Bronchial epithelial cell (primary cell): ENCODE measurements at regions not wholly inside any gene's neighbourhood (a gene's known extent, or its start where the extent isn't known, plus 50 kb on each side); places are given as distances from the start of the nearest gene placed in this dataset.

Source experiments
- DNase-seq: peaks from one replicate; pipeline ENCODE4 v3.0.0-alpha.2; 2010; ENCODE audit warnings: low read depth
- FAIRE-seq: peaks from 2 replicates; lab custom pipeline; 2011; peaks lifted over from hg19 to GRCh38; lab: Jason Lieb, UNC
- H3K27me3 ChIP-seq: 2 replicates; pipeline ENCODE4 v1.5.1; 2011; ENCODE audit warnings: low read length; ENCODE audit not compliant: control insufficient read depth, insufficient read depth
- H3K36me3 ChIP-seq: 2 replicates; pipeline ENCODE4 v1.5.1; 2011; ENCODE audit warnings: low read length; ENCODE audit not compliant: control insufficient read depth, insufficient read depth
- H3K4me3 ChIP-seq: 2 replicates; pipeline ENCODE4 v1.5.1; 2011; ENCODE audit warnings: mild to moderate bottlenecking, low read depth, low read length, control low read depth
- TF ChIP-seq, protein P1 (sequence below): IDR thresholded peaks from 2 replicates; pipeline ENCODE4 v1.5.1; 2011; ENCODE audit warnings: mild to moderate bottlenecking, moderate library complexity, low read length, control low read depth, inconsistent platforms; ENCODE audit not compliant: insufficient read depth, severe bottlenecking

- DNase-seq = no peak
- Histone ChIP-seq H3K36me3 (no peaks in the 10 kb centered on the region), H3K4me3 (no peak overlapping the region), H3K27me3 (peaks cover 1% of the 10 kb centered on the region)
- FAIRE-seq = no peak
- TF ChIP-seq, protein P1, sequence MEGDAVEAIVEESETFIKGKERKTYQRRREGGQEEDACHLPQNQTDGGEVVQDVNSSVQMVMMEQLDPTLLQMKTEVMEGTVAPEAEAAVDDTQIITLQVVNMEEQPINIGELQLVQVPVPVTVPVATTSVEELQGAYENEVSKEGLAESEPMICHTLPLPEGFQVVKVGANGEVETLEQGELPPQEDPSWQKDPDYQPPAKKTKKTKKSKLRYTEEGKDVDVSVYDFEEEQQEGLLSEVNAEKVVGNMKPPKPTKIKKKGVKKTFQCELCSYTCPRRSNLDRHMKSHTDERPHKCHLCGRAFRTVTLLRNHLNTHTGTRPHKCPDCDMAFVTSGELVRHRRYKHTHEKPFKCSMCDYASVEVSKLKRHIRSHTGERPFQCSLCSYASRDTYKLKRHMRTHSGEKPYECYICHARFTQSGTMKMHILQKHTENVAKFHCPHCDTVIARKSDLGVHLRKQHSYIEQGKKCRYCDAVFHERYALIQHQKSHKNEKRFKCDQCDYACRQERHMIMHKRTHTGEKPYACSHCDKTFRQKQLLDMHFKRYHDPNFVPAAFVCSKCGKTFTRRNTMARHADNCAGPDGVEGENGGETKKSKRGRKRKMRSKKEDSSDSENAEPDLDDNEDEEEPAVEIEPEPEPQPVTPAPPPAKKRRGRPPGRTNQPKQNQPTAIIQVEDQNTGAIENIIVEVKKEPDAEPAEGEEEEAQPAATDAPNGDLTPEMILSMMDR = no peak
Observed at GRCh38 chr13:97111756-97112155, 110.4 kb upstream of the MBNL2 start.

DNA sequence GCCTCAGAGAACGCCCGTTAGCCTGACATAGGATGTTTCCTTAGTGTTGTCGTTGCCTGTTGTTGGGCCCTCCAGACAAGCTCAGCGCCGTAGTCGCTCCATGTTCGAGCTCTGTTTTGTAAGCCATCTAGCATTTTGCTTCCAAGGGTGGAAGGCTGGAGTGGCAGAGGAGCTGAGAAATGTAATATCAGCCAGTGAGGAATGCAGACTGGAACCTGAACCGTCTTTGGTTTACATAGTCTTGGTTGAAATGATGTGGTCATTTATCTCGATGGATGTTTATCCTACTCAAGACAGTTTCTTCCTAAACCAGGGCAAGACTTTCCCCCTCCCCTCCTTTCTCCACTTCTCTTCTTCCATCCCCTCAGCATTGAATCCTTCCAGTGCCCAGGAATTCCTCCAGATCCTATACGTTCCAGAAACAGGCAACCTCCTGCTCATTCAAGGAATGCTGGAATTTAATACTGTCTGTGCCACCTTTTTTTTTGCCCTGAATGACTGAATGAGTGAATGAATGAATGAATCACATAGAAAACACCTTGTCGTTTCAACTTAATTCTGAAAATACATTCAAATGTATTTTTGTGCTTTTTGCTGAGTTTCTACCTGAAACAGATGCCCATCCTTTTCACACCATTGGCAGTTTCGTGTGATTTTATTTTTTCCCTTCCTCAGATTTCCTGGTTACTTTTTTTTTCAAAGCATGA is 109.5 kb upstream of the MBNL2 start:
- Histone ChIP-seq H3K4me3 (no peak overlapping the region), H3K36me3 (no peaks in the 10 kb centered on the region), H3K27me3 (peaks cover 1% of the 10 kb centered on the region)
- TF ChIP-seq, protein P1 = no peak
- DNase-seq (no peak), FAIRE-seq (no peak)

DNA sequence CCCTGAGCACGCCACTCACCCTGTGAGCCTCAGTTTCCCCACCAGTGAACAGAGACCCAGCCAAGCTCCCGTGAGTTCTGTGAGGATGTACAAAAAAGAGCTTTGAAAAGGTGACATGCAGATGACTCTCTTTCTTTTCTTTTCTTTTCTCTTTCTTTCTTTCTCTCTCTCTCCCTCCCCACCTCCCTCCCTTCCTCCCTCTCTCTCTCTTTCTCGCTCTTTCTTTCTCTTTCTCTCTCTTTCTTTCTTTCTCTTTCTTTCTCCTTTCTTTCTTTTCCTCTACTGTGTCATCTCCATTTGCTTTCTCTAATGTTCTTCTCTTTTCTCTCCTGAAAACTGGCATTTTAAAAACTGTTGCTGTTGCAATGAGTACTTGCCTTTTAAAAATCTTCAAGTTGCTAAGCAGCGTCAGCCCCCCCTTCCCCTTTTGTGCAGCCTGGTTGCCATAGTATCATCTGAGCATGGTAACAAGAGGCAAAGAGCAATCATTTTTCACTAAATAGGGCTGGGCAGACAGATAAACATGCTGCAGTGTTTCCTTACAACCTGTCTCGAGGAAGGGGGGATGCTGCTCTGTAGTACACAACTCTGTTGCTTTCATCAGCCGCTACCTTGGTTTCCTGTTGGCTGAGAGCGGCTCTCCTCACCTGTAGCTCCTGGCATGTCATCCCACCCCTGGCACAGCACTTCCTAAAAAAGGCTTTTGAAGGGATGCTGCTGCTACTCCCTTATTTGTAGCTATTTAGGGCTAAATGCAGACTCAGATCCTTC is 108.7 kb upstream of the MBNL2 start:
- FAIRE-seq (no peak), DNase-seq (no peak)
- Histone ChIP-seq H3K4me3 (no peak overlapping the region), H3K27me3 (peaks cover 1% of the 10 kb centered on the region), H3K36me3 (no peaks in the 10 kb centered on the region)
- TF ChIP-seq, protein P1 = no peak

DNA sequence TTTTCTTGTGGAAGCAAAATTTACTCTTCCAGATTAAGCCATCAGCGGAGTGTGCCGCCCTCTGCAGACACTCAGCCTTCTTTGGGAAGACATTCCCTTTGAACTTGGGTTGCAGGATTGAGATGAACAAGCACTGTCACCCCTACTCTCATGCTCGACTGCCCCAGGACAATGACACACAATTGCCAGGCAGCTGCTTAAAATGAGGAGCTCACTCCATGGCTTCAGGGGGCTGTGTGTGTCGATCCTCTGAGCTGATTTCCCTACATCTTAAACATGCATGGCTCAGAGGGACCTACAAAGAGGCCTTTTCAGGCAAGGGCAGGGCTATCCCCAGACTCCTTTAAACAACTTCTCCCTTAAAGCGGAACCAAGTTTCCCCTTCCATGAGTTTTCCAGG is 107.5 kb upstream of the MBNL2 start:
- Histone ChIP-seq H3K27me3 (peaks cover 1% of the 10 kb centered on the region), H3K4me3 (no peak overlapping the region), H3K36me3 (no peaks in the 10 kb centered on the region)
- no peak for FAIRE-seq
- TF ChIP-seq, protein P1 = no peak
- DNase-seq = no peak

- Histone ChIP-seq H3K27me3 (peaks cover 1% of the 10 kb centered on the region), H3K4me3 (no peak overlapping the region), H3K36me3 (no peaks in the 10 kb centered on the region)
- TF ChIP-seq, protein P1 = no peak
- no peak for FAIRE-seq
- peak; percentile 63 for DNase-seq
Observed at GRCh38 chr13:97116754-97117153, 105.4 kb upstream of the MBNL2 start.
